ENCODE measurements at regions not wholly inside any gene's neighbourhood (a gene's known extent, or its start where the extent isn't known, plus 50 kb on each side); places are given as distances from the start of the nearest gene placed in this dataset.

GRCh38 chr14:58923751-58924405 lies 264.6 kb upstream of the DAAM1 start:
- TF ChIP-seq CTCF (IDR thresholded peaks at IDR 0.05; ENCODE audit: low read depth, low read length), result no peak
- no peak for DNase-seq (ENCODE audit: extremely low read depth, low read depth)

GRCh38 chr14:58941629-58942028 lies 246.8 kb upstream of the DAAM1 start:
- TF ChIP-seq CTCF (IDR thresholded peaks at IDR 0.05; ENCODE audit: low read depth, low read length), result no peak
- DNase-seq (ENCODE audit: extremely low read depth, low read depth), result no peak

GRCh38 chr14:58942516-58942915 lies 246.0 kb upstream of the DAAM1 start:
- DNase-seq (ENCODE audit: extremely low read depth, low read depth), result no peak
- TF ChIP-seq CTCF (IDR thresholded peaks at IDR 0.05; ENCODE audit: low read depth, low read length), result no peak

- no peak for TF ChIP-seq CTCF (IDR thresholded peaks at IDR 0.05; ENCODE audit: low read depth, low read length)
- no peak for DNase-seq (ENCODE audit: extremely low read depth, low read depth)
These were observed 244.0 kb upstream of the DAAM1 start for GRCh38 chr14:58944343-58944967.

- DNase-seq (ENCODE audit: extremely low read depth, low read depth), result no peak
- no peak for TF ChIP-seq CTCF (IDR thresholded peaks at IDR 0.05; ENCODE audit: low read depth, low read length)
These were observed 243.5 kb upstream of the DAAM1 start for GRCh38 chr14:58944968-58945356.

- DNase-seq (ENCODE audit: extremely low read depth, low read depth), result no peak
- TF ChIP-seq CTCF (IDR thresholded peaks at IDR 0.05; ENCODE audit: low read depth, low read length), result no peak
These were observed 242.0 kb upstream of the DAAM1 start for GRCh38 chr14:58946431-58946830.

- TF ChIP-seq CTCF (IDR thresholded peaks at IDR 0.05; ENCODE audit: low read depth, low read length), result no peak
- no peak for DNase-seq (ENCODE audit: extremely low read depth, low read depth)
These were observed 241.3 kb upstream of the DAAM1 start for GRCh38 chr14:58947156-58947555.
